GM23248 (cell line): ENCODE measurements at regions not wholly inside any gene's neighbourhood (a gene's known extent, or its start where the extent isn't known, plus 50 kb on each side); places are given as distances from the start of the nearest gene placed in this dataset.

Source experiments
- EZH2 ChIP-seq: fragments of 200-600 bp; sonication (generic); IDR thresholded peaks from 2 replicates; pipeline ENCODE4 v1.6.1; 2018; ENCODE audit warnings: antibody characterized with exemption, mild to moderate bottlenecking; ENCODE audit not compliant: insufficient read depth, poor library complexity, severe bottlenecking
- EZH2phosphoT487 ChIP-seq: fragments of 200-600 bp; sonication (generic); IDR thresholded peaks from 2 replicates; pipeline ENCODE4 v1.6.1; 2018; ENCODE audit warnings: antibody characterized with exemption, moderate library complexity, mild to moderate bottlenecking, low read depth; ENCODE audit not compliant: insufficient read depth

DNA sequence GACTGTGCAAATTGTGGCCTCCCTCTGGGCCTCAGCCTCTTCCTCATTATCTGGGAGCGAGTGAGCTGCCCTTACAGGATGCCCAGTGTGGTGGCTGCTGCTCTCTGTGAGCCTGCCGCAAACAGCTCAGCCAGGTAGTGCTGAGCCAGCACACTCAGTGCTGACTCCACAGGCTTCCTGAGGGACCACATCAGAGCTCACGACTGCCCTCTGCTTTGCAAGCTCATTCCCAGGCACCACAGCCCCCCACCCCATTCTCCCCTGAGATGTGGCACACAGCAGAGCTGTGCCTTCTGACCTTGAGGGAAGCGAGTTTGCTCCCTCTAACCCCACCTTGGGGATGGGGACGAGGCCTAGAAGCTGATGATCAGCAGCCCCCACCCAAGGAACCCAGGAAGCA lies 230.5 kb upstream of the PPP2R2D start:
- no peak for TF ChIP-seq EZH2
- TF ChIP-seq EZH2phosphoT487: no peak
